ENCODE measurements at regions not wholly inside any gene's neighbourhood (a gene's known extent, or its start where the extent isn't known, plus 50 kb on each side); places are given as distances from the start of the nearest gene placed in this dataset.
"Not testable (repeated sequence)": the region's sequence is repeated elsewhere in the genome, so short reads cannot be mapped to it uniquely, and the experiment has no call there.

GRCh38 chr2:145543155-145543554, 1023.2 kb upstream of the ZEB2 start:
- intact Hi-C loops (cut with micrococcal nuclease): no loop called here
- H3K36me3 Mint-ChIP-seq: no peaks in the 10 kb centered on the region
- no peak for DNase-seq
- ChIA-PET POLR2A (no interaction called here), CTCF (no interaction called here)
- H3K27me3 Mint-ChIP-seq: no peaks in the 10 kb centered on the region
- no peak overlapping the region for H3K4me3 Mint-ChIP-seq
- no peak overlapping the region for H3K27ac Mint-ChIP-seq
- peaks cover 4% of the 10 kb centered on the region for H3K9me3 Mint-ChIP-seq
- no peaks in the 10 kb centered on the region for H3K4me1 Mint-ChIP-seq (ENCODE audit: low read depth)

GRCh38 chr2:145541028-145541427, 1021.1 kb upstream of the ZEB2 start:
- Mint-ChIP-seq H3K9me3 (peaks cover 6% of the 10 kb centered on the region), H3K27ac (no peak overlapping the region), H3K27me3 (no peaks in the 10 kb centered on the region), H3K4me1 (ENCODE audit: low read depth) (no peaks in the 10 kb centered on the region), H3K4me3 (no peak overlapping the region), H3K36me3 (no peaks in the 10 kb centered on the region)
- no peak for DNase-seq
- intact Hi-C loops (cut with micrococcal nuclease): no loop called here
- ChIA-PET CTCF (no interaction called here), POLR2A (no interaction called here)

DNA sequence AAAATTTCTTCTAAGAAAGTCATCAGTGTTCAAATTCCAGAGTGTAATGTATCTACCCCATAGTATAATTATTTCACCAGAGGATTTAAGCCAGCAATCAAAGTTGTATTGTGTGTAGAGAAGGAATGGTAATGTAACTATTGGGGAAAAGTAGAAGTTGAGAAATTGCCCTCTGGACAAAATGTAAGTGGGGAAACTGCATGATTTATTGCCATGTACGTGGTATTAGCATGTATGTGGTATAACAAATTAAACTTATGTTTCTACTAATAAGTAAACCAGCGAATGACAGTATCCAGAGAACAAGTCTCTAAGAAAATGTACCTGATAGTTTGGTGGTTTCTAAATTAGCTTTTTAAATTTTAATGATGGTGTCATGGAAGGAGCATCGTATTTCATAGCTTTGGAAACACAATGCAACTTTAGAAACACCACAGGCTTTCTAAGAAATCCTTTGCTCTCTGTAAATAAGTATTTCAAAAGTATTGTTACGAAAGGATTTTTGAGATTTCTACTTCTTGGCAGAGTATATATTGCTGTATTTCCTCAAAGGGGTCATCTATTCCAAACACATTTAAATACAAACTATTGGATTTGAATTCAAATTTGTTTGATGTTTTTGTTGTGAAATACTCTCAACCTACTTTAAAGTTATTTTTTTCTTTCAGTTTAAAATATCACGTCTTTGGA, 1018.9 kb upstream of the ZEB2 start:
- intact Hi-C loops (cut with micrococcal nuclease): no loop called here
- DNase-seq: no peak
- CTCF ChIA-PET: no interaction called here
- Mint-ChIP-seq H3K9me3 (peaks cover 2% of the 10 kb centered on the region), H3K27ac (no peak overlapping the region), H3K27me3 (no peaks in the 10 kb centered on the region), H3K36me3 (no peaks in the 10 kb centered on the region), H3K4me1 (ENCODE audit: low read depth) (no peaks in the 10 kb centered on the region), H3K4me3 (no peak overlapping the region)
- POLR2A ChIA-PET: no interaction called here

DNA sequence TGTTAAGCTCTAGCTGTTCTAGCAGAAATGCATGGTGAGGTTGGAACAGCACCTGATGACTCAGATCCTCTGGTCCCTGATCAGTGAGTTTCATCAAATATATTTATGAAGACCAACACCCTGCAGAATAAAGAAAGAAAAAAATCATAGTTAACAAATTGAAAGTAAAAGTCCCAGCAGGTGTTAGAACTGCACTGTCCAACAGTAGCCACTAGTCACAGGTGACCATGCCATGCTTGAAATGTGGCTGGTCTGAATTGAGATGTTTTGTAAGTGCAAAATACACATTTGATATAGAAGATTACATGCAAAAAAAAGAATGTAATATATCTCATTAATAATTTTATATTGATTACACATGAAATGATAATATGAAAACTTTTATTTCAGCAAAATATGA, 1010.7 kb upstream of the ZEB2 start:
- Mint-ChIP-seq H3K4me3 (no peak overlapping the region), H3K4me1 (ENCODE audit: low read depth) (no peaks in the 10 kb centered on the region), H3K27ac (no peak overlapping the region), H3K9me3 (no peaks in the 10 kb centered on the region), H3K36me3 (no peaks in the 10 kb centered on the region), H3K27me3 (no peaks in the 10 kb centered on the region)
- no peak for DNase-seq
- CTCF ChIA-PET: no interaction called here
- POLR2A ChIA-PET: no interaction called here
- intact Hi-C loops (cut with micrococcal nuclease): no loop called here

GRCh38 chr2:145524836-145525235, 1004.9 kb upstream of the ZEB2 start:
- Mint-ChIP-seq H3K27me3 (no peaks in the 10 kb centered on the region), H3K4me3 (no peak overlapping the region), H3K36me3 (no peaks in the 10 kb centered on the region), H3K9me3 (peaks cover 13% of the 10 kb centered on the region), H3K27ac (no peak overlapping the region), H3K4me1 (ENCODE audit: low read depth) (no peaks in the 10 kb centered on the region)
- intact Hi-C loops (cut with micrococcal nuclease): no loop called here
- ChIA-PET POLR2A (no interaction called here), CTCF (interaction anchor here (0.6 kb wide), 1 partner anchor 830 kb away, joined by 3 read pairs; no protein-coding TSS in a partner anchor)
- DNase-seq: no peak

GRCh38 chr2:145524303-145524702, 1004.4 kb upstream of the ZEB2 start:
- Mint-ChIP-seq H3K36me3 (no peaks in the 10 kb centered on the region), H3K4me3 (no peak overlapping the region), H3K4me1 (ENCODE audit: low read depth) (no peaks in the 10 kb centered on the region), H3K27me3 (no peaks in the 10 kb centered on the region), H3K27ac (no peak overlapping the region), H3K9me3 (peaks cover 16% of the 10 kb centered on the region)
- ChIA-PET POLR2A (no interaction called here), CTCF (no interaction called here)
- intact Hi-C loops (cut with micrococcal nuclease): no loop called here
- DNase-seq: no peak

DNA sequence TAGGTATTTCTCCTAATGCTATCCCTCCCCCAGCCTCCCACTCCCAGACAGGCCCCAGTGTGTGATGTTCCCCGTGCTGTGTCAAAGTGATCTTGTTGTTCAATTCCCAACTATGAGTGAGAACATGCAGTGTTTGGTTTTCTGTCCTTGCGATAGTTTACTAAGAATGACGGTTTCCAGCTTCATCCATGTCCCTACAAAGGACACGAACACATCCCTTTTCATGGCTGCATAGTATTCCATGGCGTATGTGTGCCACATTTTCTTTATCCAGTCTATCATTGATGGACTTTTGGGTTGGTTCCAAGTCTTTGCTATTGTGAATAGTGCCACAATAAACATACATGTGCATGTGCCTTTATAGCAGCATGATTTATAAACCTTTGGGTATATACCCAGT, 999.3 kb upstream of the ZEB2 start:
- intact Hi-C loops (cut with micrococcal nuclease): not testable (repeated sequence)

DNA sequence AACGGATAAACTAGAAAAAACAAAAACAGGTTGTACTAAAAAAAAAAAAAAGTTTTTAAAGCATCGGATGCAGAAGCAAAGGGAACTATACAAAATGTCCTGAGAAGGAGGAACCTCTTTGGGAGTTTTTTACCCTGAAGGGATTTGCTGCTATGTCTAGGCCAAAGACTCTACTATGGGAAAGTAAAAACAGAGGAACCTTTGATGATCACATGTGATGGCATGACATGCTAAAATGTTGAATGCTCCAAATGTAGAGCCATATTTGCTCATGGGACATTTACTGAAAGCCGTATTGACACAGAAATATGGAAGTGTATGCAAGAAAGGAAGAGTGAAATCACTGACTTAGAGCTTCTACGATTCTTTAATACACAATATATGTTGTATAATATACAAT, 992.0 kb upstream of the ZEB2 start:
- POLR2A ChIA-PET: no interaction called here
- Mint-ChIP-seq H3K4me3 (no peak overlapping the region), H3K36me3 (no peaks in the 10 kb centered on the region), H3K27ac (no peak overlapping the region), H3K27me3 (no peaks in the 10 kb centered on the region), H3K9me3 (no peaks in the 10 kb centered on the region), H3K4me1 (ENCODE audit: low read depth) (no peaks in the 10 kb centered on the region)
- no peak for DNase-seq
- intact Hi-C loops (cut with micrococcal nuclease): no loop called here
- CTCF ChIA-PET: no interaction called here

More for the DNA sequence above, 999.3 kb upstream of the ZEB2 start:
- H3K4me3 Mint-ChIP-seq; H3K36me3 Mint-ChIP-seq; DNase-seq; H3K27me3 Mint-ChIP-seq; POLR2A ChIA-PET; H3K4me1 Mint-ChIP-seq (ENCODE audit: low read depth); H3K27ac Mint-ChIP-seq; CTCF ChIA-PET: not testable (repeated sequence)
- peaks cover 22% of the 10 kb centered on the region for H3K9me3 Mint-ChIP-seq

- Mint-ChIP-seq H3K27ac (no peak overlapping the region), H3K4me1 (ENCODE audit: low read depth) (no peaks in the 10 kb centered on the region), H3K27me3 (no peaks in the 10 kb centered on the region), H3K9me3 (peaks cover 3% of the 10 kb centered on the region), H3K36me3 (no peaks in the 10 kb centered on the region), H3K4me3 (no peak overlapping the region)
- no peak for DNase-seq
- intact Hi-C loops (cut with micrococcal nuclease): no loop called here
- CTCF ChIA-PET: no interaction called here
- POLR2A ChIA-PET: no interaction called here
Observed at GRCh38 chr2:145503511-145503910, 983.6 kb upstream of the ZEB2 start.

- Mint-ChIP-seq H3K9me3 (peaks cover 3% of the 10 kb centered on the region), H3K4me1 (ENCODE audit: low read depth) (no peaks in the 10 kb centered on the region), H3K27me3 (no peaks in the 10 kb centered on the region), H3K4me3 (no peak overlapping the region), H3K36me3 (no peaks in the 10 kb centered on the region), H3K27ac (no peak overlapping the region)
- CTCF ChIA-PET: no interaction called here
- no peak for DNase-seq
- POLR2A ChIA-PET: no interaction called here
- intact Hi-C loops (cut with micrococcal nuclease): no loop called here
Observed at GRCh38 chr2:145501920-145502319, 982.0 kb upstream of the ZEB2 start.

- Mint-ChIP-seq H3K36me3 (no peaks in the 10 kb centered on the region), H3K4me3 (no peak overlapping the region), H3K4me1 (ENCODE audit: low read depth) (no peaks in the 10 kb centered on the region), H3K27me3 (no peaks in the 10 kb centered on the region), H3K9me3 (peaks cover 5% of the 10 kb centered on the region), H3K27ac (no peak overlapping the region)
- DNase-seq: no peak
- intact Hi-C loops (cut with micrococcal nuclease): no loop called here
- CTCF ChIA-PET: no interaction called here
- POLR2A ChIA-PET: no interaction called here
Observed at GRCh38 chr2:145495590-145495989, 975.7 kb upstream of the ZEB2 start.

GRCh38 chr2:145494441-145494840, 974.5 kb upstream of the ZEB2 start:
- intact Hi-C loops (cut with micrococcal nuclease): no loop called here
- Mint-ChIP-seq H3K27me3 (no peaks in the 10 kb centered on the region), H3K4me3 (no peak overlapping the region), H3K4me1 (ENCODE audit: low read depth) (no peaks in the 10 kb centered on the region), H3K9me3 (peaks cover 5% of the 10 kb centered on the region), H3K36me3 (no peaks in the 10 kb centered on the region), H3K27ac (no peak overlapping the region)
- DNase-seq: no peak
- CTCF ChIA-PET: no interaction called here
- POLR2A ChIA-PET: no interaction called here

DNA sequence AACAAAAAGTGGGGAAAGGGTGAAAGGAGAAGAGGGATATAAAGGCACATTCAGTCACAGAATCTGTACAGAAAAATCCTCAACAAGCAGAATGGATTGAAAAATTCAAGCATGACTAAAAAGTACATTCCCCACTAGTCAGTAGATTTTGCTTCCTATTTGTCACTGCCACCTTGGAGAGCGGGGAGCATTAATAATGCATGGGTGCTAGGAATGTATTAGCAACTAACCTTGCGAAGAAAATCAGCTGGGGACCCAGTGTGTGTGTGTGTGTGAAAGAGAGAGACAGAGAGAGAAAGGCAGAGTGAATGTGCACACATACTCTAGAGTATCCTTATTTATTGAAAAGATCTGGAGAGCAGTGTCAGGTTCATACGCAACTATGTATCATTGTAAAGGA, 968.7 kb upstream of the ZEB2 start:
- no peaks in the 10 kb centered on the region for H3K36me3 Mint-ChIP-seq
- no peaks in the 10 kb centered on the region for H3K27me3 Mint-ChIP-seq
- ChIA-PET CTCF (no interaction called here), POLR2A (no interaction called here)
- DNase-seq: no peak
- intact Hi-C loops (cut with micrococcal nuclease): no loop called here
- peaks cover 5% of the 10 kb centered on the region for H3K9me3 Mint-ChIP-seq
- no peak overlapping the region for H3K4me3 Mint-ChIP-seq
- no peaks in the 10 kb centered on the region for H3K4me1 Mint-ChIP-seq (ENCODE audit: low read depth)
- no peak overlapping the region for H3K27ac Mint-ChIP-seq
